HG03432 (cell line): ENCODE measurements at regions not wholly inside any gene's neighbourhood (a gene's known extent, or its start where the extent isn't known, plus 50 kb on each side); places are given as distances from the start of the nearest gene placed in this dataset.

Experiments
- ATAC-seq: cut with Tn5 transposase; IDR thresholded peaks from one replicate; pipeline ENCODE4 v1.9.1; 2021; ENCODE audit warnings: mild to moderate bottlenecking, moderate library complexity; ENCODE audit not compliant: unreplicated experiment

DNA sequence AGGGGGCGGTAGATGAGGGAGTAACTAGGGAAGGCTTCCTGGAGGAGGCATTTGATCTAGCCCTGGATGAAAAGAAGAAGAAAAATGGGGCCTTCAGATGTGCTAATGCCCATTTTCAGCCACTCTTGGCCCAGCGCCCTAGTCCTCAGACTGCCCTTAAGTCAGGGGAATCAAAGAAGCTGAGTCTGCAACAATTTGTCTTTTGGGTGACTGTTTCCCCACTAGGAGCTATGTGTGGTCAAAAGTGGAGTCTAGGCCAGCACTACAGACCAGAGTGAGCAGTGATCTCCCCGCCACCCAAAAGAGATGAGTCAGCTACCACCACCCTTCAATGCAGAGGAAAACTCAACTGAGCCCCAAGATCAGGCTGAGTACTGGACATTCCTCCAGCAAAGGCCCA is 542.1 kb downstream of the BNC2 start:
- ATAC-seq = no peak

DNA sequence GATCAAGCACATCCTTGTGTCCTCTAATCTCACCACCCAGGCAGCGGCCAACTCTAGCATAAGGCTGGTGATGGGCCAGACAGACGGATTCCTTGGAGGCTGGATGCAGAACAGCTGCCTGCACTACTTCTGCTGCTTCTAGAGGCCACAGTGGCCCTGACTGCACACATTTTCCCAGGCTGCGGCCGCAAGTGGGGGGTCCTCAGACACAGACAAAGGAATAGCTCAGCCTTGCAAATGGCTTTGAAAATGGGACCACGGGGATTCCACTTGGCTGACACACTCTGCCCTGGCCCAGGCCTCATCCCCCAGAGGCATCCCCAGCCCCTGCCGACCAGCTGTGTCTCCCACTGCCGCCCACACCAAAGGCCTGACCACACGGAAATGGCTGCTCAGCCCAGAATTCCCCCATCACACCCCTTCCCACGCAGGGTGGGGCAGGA is 540.8 kb downstream of the BNC2 start:
- ATAC-seq = no peak

DNA sequence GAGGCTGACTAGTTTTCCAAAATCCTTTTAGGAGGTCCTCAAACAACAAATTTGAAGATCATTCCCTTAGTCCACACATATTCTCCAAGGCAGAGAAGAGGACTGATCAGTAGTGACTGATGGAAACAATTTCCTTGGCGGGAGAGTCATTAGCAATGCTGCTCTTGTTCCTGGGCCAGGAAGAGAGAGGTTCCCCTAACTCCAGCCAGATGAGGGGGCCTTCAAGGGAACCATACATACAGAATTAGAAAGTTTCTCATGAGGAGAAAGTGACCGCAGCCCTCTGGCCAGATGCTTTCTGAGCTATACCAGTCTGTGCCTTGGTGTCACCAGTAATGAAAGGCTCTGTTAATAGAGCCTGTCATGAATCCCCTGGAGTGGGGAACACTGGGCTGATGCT is 539.4 kb downstream of the BNC2 start:
- no peak for ATAC-seq

DNA sequence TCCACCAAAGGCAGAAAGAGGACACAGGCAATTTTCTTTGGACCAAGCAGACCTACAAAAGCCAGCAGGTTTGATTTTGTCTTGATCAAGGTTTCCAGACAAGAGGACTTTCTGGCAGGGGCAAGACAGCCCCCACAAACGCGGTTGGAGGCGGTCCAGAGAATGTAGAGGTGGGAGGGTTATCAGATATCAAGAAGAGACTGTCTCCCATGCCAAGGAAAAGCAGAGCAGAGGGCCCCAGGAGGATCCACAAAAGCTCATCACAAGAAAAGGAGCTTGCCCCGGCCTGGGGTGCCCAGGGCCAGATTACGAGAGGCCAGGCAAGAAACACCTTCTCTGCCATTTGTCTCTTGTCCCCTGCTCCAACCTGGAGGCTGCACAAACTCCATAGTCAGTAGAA is 538.9 kb downstream of the BNC2 start:
- no peak for ATAC-seq

DNA sequence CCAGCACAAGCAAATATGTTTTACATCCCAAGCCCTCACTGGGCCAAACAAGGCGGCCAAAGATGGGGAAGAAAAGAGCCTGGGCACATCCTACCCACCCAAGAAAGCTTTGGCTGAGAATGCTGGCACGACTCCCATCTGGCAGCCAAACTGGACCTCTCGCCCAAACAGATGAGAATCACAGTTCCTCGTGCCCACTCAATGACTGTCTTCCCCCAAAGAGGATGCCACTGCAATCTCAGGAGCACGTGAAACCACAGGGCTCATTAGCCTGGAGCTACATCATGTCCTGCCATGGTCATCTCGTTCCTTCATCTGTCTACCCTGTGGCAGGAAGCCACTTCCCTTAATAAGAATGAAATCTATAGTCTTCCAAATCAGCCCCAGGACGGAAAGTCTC is 536.8 kb downstream of the BNC2 start:
- ATAC-seq = no peak

DNA sequence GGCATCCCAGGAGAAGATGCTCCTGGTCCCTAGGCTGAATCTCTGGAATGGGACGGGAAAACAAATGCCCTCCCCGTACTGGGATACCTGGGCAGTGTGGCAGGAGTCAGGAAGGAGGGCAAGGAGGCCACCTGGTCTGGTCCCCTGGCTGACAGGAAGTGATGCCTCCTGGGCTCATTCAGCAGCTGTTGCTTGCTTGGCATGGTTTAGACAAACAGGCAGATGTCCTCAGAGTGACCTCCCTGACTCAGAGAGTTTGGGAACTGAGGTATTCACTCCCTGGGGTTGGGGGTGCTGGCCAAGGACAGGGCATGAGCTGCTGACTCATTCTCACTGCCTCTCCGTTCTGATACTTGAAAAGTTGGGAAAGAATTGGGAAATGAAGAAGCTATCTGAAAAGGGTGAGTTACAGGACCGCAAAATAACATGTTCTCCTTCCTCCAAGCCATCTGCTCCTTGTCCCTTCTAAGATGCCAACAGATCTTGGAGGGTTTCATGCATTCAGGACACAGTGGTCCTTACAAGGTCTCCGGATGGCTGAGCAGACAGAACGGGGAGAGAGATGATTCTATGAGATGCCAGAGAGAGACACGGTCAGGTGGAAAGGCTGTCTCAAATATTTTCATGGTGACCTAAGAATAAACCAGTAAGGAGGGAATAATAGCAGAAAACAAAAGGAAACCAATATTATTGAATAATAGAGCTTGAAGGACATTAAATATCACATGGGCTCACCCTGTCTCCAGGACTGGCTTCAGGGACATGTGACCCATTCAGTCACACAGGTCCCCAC is 534.5 kb downstream of the BNC2 start:
- no peak for ATAC-seq

DNA sequence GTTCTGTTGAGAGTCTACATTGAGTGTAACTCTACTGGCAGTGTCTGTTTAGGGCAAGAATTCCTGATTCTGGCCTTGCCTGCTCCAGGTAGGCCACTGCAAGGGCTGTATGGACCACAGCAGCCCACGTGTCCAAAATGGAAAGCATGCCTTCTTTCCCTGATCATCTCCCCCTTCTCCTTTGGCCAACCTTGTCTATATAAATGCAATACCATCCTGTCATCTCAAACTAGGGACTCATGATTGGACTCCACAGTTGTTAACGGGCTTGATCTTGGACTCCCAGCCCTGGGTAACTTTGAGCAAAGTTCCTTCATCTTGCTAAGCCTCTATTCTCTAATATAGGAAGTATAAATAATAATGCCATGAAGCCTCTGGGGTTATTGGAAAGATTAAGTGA is 533.6 kb downstream of the BNC2 start:
- no peak for ATAC-seq

DNA sequence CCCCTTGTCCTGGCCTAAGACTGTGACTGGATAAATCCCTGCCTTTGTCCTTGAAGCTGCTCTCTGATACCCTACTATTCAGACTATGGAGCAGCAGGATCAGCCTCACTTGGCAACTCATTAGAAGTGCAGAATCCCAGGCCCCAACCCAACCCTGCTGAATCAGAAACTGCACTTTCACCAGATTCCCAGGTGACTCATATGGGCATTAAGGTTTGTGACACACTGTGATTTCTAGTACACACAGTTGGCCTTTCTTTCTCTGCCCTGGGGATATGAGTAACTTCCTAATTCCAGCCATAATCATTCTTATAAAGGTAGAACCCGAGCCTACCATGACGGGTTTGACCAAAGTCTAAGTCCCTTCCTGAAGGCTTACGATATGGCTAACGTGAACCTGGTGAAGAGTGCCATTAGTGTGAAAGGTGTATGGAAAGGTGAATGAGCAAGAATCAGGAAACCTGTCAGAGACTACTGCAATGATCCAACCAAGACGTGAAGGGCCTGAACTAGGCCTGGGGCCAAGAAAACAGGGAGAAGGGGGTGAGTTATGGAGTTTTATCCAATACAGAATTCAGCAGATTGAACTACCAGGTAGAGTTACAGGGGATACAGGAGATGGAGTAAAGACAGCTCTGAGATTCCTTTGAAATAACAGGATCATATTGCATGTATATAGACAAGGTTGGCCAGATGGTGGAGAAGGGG is 533.0 kb downstream of the BNC2 start:
- no peak for ATAC-seq

DNA sequence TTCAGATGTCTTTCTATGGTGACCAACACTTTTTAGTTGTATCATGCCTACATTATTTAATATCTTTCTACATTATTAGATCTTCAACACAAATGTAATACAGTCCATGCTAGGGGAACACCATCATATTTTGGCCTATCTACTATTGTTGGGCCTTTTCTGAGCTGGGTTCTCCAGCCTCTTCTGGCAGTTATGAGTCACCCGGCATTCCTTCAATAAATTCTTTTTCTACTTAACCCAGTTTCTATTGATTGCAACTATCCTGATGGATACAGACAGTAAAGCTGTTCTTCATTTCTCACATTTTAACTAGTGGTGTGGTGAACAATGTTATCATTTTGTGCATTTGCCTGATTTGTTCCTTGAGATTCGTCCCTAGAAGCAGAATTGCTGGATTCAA is 529.3 kb downstream of the BNC2 start:
- ATAC-seq = no peak

DNA sequence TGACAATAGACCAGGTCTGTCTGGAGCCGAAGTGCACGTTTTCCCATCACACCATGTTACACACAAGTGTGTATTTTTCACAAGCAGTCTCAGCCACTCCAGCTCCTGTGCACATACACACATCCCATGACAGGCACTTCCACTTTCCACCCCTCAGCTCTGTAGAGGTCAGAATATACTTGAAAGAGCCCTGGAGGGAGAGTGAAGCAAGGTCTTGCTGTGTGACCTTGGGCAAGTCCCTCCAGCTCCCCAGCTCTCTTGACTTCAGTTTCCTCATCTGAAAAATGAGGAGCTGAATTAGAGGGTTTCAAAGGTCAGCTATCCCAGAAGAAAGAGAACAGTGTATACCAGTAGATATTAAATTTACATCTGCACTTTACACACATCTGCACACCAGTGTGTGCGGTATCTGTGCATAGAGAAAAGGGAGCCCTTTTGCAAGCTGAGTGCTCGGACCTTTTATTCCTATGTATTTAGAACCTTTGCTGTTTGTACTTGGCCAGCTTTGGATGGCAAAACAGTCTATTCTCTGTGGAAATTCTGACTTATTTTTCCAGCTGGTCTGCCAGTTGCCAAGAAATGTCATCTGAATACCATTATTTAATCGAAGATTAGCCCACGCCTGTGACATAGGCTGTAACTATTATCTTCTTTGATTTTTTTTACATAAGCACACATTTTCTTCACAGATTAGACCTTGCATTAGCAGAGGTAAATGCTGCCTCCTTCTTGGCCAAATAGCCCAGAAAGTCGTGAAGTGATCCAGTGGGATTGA is 528.0 kb downstream of the BNC2 start:
- no peak for ATAC-seq

DNA sequence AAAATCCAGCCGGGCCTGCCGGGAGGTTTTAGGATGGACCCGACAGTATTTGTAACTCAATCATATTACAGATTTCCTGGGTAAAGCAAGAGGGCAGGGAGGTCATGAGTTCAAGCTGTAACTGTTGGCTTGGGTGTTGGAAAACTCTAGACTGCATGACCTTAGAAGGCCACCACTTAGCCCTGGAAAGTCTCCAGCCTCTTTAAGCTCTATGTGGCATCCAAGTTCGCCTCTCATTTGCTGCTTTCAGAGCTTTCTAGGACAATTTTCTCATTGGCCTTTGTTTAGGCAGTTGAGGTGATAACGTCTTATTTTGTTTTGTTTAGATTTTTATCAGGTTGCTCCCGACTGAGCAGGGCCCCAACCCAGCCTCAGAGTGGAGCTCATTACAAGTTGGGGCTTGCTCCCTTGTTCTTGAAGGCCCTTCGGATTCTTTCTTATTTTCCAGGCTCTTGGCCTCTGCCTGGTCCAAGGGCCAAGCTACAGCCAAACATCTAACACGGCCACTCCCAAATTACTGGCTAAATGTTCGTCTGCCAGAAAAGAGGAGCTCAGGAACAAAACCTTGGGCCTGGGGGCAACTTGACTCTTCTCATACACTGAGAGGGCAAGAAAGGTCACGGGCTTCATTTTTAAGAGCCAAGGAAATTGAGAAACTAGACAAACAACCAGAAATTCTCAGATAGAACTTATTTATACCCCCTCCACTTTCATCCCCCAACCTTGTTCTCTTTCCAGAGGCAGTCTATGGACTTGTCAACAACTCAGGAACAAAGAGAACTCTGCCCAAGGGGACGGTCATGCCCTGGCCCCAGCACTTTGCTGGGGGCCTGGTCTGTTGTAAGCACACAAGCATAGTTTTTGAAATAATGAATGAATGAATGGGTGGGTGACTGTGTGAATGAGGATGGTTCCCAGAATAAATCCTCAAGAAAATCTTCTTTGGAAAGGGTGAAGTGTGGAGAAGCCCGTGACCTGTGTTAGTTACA is 526.9 kb downstream of the BNC2 start:
- no peak for ATAC-seq

DNA sequence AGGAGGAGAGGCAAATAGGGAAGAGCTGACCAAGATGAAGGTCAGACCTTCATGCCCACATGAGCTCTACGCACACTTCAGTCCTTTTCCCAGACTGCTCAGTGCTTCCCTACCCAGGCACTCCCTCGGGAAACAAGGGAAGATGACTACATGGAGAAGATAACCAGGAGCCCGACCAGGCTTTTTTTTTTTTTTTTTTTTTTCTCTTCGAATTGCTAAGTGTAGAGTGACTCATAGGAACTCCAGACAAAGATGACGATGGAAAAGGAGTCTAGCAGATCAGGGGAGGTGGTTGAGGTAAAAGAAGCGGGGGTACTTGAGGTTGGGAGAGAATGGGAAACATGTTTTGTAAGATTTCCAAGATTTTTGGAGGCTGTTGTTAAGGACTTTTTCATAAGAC is 526.1 kb downstream of the BNC2 start:
- no peak for ATAC-seq

DNA sequence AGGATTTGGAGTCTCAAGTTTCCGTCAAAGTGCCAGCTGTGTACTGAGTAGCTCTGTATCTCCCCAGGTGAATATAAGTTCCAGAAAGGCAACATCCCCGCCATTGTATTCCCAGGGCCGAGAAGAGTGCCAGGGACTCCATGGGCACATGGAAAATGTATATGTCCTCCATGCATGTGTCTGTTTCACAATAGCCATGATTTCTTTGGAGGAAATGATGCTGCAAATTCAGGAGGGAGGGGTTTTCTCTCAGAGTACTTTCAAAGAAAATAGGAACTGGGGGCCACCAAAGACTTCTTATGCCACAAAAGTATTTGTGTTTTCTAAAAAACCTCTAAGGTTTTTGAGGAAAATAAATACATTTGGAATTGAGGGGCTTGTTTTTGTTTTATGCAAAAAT is 524.6 kb downstream of the BNC2 start:
- ATAC-seq = no peak

DNA sequence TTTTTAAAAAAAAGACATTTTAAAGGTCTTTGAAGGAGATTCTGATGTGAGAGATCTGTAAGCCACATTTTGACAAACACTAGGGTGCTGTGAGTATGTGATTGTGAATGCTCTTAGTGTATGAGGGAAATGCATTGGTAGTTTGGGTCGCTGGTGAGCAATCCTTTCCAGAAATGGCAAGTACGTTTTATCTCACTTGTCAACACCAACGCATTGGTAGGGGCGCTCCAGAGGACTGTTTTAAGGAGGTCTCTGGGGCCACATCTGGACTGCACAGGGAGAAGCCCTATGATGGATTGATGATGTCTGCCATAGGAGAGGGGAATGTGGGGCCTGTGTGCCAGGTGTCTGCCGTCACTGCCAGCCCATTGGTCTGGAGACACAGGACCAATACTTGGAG is 522.6 kb downstream of the BNC2 start:
- no peak for ATAC-seq

DNA sequence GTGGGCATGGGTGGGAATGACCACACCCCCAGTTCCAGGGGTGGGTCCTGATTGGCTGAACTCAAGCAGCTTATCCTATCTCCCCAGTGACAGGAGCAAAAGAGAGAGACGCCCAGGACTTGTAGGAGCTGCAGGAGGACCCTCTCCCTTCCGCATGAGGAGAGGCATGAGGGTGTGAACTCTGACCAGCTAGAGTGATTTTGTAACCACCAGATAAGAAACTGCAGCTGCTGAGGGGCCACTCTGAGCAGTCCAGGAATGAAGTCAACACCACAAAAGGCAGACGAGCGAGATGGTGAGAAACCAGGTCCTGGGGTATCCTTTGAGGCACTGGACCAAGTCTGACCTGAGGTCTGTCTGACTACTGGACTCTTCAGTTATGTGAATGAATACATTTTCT is 521.9 kb downstream of the BNC2 start:
- no peak for ATAC-seq

DNA sequence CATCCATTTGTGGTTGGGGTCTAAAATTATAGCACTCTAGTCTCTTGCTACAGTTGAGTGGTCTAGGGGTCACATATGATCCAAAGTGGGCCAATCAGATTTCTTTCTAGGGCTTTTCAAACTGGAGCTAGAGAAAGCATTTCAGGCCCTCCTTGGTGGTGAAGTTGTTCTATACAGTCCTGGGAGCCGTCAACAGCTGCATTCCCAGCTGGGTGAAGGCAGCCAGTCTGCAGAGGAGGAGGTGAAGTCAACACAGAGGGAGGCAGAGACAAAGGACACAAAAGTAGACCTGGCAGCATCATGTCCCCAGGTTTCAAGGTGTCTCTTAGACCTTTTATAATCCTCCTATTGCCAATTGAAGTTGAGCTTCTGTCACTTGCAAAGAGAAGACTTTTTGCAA is 518.2 kb downstream of the BNC2 start:
- no peak for ATAC-seq

DNA sequence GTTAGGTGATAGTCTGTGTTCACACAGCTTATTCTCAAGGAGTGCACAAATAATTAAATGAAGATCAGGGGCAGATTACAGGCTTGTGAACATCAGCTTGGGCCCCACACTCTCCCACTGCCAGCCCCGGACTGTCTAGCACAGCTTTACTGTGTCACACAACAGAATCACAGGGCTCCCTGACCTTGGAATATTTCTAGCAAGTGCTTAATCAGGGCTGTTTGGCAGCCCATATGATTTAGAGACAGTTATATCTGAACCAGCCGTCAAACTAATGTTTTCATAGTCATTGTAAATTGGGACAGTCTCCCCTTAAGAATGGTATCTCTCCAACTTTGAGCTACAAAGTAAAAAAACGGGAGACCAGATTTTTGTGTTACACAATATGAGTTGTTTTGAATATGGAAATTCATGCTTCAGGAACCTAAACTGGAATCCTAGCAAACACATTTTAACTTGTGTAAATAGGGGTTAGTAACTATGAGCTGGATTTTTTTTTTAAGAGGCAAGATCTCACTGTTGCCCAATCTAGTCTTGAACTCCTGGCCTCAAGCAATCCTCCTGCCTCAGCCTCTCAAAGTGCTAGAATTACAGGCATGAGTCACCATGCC is 517.6 kb downstream of the BNC2 start:
- no peak for ATAC-seq

DNA sequence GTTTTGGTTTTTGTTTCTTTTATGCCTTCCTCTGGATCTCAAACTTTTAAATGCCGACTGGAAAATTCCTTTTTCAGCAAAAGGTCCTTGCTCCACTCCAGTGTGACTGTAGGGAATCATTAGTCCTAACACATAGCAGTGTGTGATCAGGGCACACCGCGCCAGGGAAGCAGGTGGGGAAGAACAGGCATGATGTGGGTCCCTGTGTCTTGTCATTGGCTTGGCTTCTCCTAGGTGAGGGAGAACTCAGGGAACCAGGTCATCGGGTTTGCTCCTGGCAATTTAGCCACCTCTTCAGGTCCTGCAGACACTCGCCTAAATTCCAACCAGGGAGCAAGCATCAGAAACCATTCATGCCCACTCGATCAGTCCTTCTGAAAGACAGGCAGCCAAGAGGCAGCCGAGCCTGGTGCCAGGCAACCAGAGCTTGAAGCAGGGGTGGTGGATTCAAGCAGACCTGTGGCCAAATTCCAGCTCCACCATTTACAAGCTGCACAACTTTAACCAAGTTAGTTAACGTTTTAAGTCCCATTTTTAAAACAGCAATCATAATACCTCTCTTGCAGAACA is 514.2 kb downstream of the BNC2 start:
- no peak for ATAC-seq

DNA sequence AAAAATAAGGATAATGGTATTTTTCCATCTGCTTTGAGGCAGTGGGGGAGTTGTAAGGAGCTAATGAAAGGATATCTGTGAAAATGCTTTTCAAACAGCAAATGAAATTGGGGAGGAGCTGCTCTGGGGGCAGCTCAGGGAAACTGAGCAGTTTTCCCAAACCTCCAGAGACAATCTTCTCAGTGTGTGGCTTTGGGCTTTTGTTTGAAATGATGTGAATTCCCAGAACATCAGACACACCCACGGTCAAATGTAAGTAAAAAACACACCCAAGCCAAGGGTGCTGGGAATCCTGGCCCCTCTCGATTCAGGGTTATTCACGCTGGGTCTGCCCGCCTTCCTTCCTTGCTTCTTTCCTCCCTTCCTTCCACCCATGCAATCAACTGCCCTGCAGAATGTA is 512.6 kb downstream of the BNC2 start:
- ATAC-seq = no peak

DNA sequence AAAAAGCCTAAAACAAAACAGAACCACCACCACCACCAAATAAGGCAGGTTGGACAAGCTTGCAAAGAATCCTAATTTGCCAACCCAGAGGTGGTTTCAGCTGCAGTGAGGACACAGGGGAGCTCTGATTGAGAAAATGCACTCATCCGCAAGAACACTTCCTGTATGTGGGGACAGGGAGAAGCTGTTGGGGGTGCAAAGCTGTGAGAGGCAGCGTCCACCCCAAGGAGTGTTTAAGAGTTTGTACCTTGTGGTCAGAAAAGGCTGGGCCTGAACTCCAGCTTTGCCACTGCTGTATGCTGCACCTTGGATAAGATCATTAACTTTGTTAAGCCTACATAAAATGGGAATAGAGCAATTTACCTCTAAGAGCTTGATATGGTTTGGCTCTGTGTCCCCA is 511.7 kb downstream of the BNC2 start:
- no peak for ATAC-seq
